A549 (cell line): ENCODE measurements at regions not wholly inside any gene's neighbourhood (a gene's known extent, or its start where the extent isn't known, plus 50 kb on each side); places are given as distances from the start of the nearest gene placed in this dataset.

ENCODE experiments used
- CHD2 ChIP-seq: fragments of 150-350 bp; IDR thresholded peaks from 2 replicates; pipeline ENCODE4 v1.6.1; 2014; ENCODE audit warnings: low read length; ENCODE audit not compliant: partially characterized antibody
- CTCF ChIP-seq: fragments of >200 bp; sonication (Bioruptor Twin); formaldehyde crosslinking; IDR thresholded peaks from 3 replicates; pipeline ENCODE4 v1.5.1; 2016
- POLR2A ChIP-seq: IDR thresholded peaks from 2 replicates; pipeline ENCODE4 v1.6.1; 2012; ENCODE audit warnings: mild to moderate bottlenecking, low read length
- RNF2 ChIP-seq: fragments of 200-600 bp; sonication (generic); IDR thresholded peaks from 2 replicates; pipeline ENCODE4 v1.6.1; 2016; ENCODE audit warnings: low read depth, mild to moderate bottlenecking, antibody characterized with exemption, moderate library complexity, borderline replicate concordance
- ZFP36 ChIP-seq: fragments of 450-650 bp; IDR thresholded peaks from 2 replicates; pipeline ENCODE4 v1.6.1; 2014; ENCODE audit warnings: borderline replicate concordance; ENCODE audit not compliant: partially characterized antibody
- TF ChIP-seq, protein P1 (sequence below): IDR thresholded peaks from 2 replicates; pipeline ENCODE4 v1.6.1; 2012

DNA sequence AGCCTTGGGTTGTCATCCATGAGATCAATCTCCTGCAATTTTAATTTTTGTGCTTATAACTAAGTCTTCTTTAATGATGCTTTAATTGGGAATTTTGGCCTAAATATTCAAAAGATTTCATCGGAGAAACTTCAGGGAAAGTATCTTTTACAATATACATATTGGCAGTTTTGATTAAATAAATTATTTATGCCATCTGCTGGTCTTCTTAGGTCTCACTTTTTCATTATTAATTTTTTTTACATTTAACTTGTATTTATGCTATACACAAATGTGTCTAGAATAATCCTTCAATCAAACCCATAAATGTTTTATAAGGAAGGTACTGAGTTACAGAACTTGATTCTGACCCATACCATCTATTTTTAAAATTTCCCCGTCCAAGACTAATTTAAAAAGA, 95.1 kb upstream of the XPO1 start:
- TF ChIP-seq CHD2: no peak
- peak; percentile 36; the same call in 2 of the 3 replicates for TF ChIP-seq CTCF
- no peak for TF ChIP-seq RNF2
- TF ChIP-seq POLR2A: no peak
- TF ChIP-seq ZFP36: no peak
- TF ChIP-seq, protein P1, sequence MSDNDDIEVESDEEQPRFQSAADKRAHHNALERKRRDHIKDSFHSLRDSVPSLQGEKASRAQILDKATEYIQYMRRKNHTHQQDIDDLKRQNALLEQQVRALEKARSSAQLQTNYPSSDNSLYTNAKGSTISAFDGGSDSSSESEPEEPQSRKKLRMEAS: no peak
